Activated CD8-positive, alpha-beta memory T cell treated with anti-CD3 and anti-CD28 coated beads for 24 hours (primary cell): ENCODE measurements at regions not wholly inside any gene's neighbourhood (a gene's known extent, or its start where the extent isn't known, plus 50 kb on each side); places are given as distances from the start of the nearest gene placed in this dataset.

Experiments
- DNase-seq: peaks from one replicate; pipeline ENCODE4 v3.0.0-alpha.2; 2020

- DNase-seq = no peak
These were observed 52.5 kb upstream of the NEDD4L start for GRCh38 chr18:57991552-57991951.

- DNase-seq = no peak
These were observed 54.5 kb upstream of the NEDD4L start for GRCh38 chr18:57989536-57989935.

GRCh38 chr18:57984490-57985115 is 59.4 kb upstream of the NEDD4L start:
- no peak for DNase-seq

GRCh38 chr18:57983965-57984364 is 60.1 kb upstream of the NEDD4L start:
- DNase-seq = no peak

GRCh38 chr18:57983472-57983871 is 60.6 kb upstream of the NEDD4L start:
- DNase-seq = no peak

- no peak for DNase-seq
These were observed 61.5 kb upstream of the NEDD4L start for GRCh38 chr18:57982372-57983021.

- no peak for DNase-seq
These were observed 62.6 kb upstream of the NEDD4L start for GRCh38 chr18:57981308-57982028.

- no peak for DNase-seq
These were observed 63.3 kb upstream of the NEDD4L start for GRCh38 chr18:57980573-57981307.

- DNase-seq = no peak
These were observed 67.7 kb upstream of the NEDD4L start for GRCh38 chr18:57976230-57976773.

GRCh38 chr18:57975805-57976204 is 68.2 kb upstream of the NEDD4L start:
- no peak for DNase-seq

GRCh38 chr18:57974585-57975265 is 69.3 kb upstream of the NEDD4L start:
- DNase-seq = no peak

GRCh38 chr18:57973889-57974288 is 70.1 kb upstream of the NEDD4L start:
- no peak for DNase-seq

- DNase-seq = no peak
These were observed 73.5 kb upstream of the NEDD4L start for GRCh38 chr18:57970356-57971095.

GRCh38 chr18:57969824-57970223 is 74.2 kb upstream of the NEDD4L start:
- DNase-seq = no peak

- no peak for DNase-seq
These were observed 78.8 kb upstream of the NEDD4L start for GRCh38 chr18:57965246-57965645.

GRCh38 chr18:57961876-57962505 is 82.0 kb upstream of the NEDD4L start:
- DNase-seq = no peak

GRCh38 chr18:57961411-57961810 is 82.6 kb upstream of the NEDD4L start:
- no peak for DNase-seq

- DNase-seq = no peak
These were observed 84.7 kb upstream of the NEDD4L start for GRCh38 chr18:57959278-57959677.

GRCh38 chr18:57957210-57957609 is 86.8 kb upstream of the NEDD4L start:
- DNase-seq = no peak

GRCh38 chr18:57956491-57956890 is 87.5 kb upstream of the NEDD4L start:
- no peak for DNase-seq

- no peak for DNase-seq
These were observed 89.1 kb upstream of the NEDD4L start for GRCh38 chr18:57954935-57955334.
